NCI-H82 (cell line): ENCODE measurements at regions not wholly inside any gene's neighbourhood (a gene's known extent, or its start where the extent isn't known, plus 50 kb on each side); places are given as distances from the start of the nearest gene placed in this dataset.
A peak's percentile ranks its signal among the peaks of the same experiment; 100 is the strongest.

ENCODE experiments used
- DNase-seq: peaks from one replicate; lab custom pipeline; 2025; lab: John Stamatoyannopoulos, UW

DNA sequence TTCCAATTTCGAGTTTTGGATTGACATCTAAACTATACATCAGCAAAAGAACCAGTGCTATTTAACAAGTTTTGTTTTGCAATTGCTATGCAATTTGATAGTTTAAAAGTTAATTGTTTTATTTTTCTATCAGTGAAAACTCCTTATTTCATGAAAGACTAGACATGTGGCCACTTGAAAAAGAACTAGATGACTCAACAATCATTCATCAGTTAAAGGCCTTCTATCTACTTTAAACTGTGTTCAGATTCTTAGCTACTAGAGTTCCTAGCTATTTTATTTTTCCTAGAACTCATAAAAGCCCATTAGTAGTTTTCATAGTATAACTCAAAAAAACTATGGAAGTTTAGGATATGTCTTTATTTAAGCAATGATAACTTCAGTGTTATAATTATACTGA, 104.6 kb upstream of the LSM8 start:
- no peak for DNase-seq

DNA sequence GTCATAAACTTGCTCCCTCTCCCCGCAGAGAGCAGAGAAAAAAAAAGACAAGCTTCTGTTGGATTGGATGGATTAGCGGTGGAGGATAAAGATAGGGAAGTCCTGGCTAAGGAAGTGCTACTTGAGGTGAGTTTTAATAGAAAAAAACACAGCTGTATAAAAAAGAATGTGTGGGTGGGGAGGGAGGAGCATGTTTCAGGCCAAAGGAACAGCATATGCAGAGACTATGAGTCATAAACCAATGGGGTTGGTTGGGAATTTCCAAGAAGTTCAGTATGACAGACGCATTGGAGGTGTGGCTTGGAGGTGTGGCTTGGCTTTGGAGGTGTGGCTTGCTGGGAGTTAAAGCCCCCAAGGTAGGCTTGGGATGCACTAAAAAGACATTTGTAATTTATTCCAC, 103.0 kb upstream of the LSM8 start:
- no peak for DNase-seq

DNA sequence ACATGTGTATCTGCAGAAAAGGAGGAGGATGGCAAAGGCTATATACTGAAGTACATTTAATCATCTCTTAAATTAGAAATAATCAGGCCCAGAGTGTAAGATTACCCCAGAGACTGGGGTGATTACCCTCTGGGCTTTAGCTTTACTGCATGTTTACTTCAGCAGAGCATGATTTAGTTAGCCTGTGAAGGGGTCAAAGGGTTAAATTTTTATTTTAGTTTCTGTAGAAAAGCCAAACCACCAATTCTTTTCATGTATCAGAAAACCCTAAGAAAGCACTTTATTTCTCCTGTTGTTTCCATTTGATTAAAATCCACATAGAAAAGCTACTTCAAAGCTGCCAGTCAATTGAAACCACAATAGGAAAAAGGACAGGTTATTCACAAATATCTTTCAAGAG, 101.5 kb upstream of the LSM8 start:
- no peak for DNase-seq

DNA sequence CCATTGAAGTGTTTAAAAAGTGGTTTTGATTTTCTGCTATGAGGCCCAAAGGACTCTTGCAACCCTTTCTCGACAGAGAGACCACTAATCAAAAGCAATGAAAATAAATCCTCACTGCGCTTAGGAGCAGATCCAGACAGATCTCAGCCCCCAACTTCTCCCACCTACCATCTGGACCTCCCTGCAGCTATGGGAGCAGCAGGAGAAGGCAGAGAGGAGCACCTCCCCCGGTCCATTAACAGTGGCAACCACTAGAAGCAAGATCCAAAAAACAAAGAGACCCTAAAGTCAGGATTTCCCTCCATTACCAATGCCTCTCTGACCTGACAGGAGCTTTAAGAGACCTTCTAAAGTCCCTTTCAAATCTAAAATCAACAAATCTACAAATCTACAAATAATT, 99.0 kb upstream of the LSM8 start:
- peak; percentile 51 for DNase-seq

DNA sequence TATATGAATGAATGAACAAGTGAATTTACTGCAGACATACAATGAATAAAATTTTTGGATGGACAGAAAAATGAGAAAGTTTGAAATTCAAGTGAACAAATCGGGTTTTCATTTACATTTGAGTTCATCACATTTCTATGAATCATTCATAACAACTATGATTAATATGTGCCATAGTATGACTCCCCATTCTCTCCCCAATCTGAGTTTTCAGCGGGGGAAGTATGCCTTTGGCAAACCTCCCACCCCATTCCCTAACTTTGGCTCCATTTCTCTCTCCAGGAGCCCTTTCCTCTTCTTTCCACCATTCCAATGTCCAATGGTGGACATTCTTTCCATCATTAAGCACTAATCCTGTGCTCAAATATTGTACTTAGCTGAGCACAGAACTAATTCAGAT, 96.8 kb upstream of the LSM8 start:
- no peak for DNase-seq

DNA sequence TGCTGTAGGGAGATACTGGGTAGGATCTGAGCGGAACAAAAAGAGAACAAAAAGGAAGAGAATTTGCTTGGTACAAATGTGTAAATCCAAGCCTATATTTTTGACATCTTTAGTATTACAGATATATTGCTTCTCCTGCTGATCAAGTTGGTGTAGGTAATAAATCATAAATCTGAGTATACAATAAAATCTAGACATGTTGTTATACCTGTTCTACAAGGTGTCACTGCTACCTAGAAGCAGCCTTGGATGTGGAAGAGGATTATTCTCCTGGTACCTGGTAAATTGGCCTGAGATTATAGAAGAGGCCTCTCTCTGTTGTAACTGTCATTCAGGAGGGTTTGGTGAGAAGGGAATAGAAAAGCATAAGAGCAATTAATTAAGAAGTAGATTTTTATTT, 89.9 kb upstream of the LSM8 start:
- DNase-seq = no peak

DNA sequence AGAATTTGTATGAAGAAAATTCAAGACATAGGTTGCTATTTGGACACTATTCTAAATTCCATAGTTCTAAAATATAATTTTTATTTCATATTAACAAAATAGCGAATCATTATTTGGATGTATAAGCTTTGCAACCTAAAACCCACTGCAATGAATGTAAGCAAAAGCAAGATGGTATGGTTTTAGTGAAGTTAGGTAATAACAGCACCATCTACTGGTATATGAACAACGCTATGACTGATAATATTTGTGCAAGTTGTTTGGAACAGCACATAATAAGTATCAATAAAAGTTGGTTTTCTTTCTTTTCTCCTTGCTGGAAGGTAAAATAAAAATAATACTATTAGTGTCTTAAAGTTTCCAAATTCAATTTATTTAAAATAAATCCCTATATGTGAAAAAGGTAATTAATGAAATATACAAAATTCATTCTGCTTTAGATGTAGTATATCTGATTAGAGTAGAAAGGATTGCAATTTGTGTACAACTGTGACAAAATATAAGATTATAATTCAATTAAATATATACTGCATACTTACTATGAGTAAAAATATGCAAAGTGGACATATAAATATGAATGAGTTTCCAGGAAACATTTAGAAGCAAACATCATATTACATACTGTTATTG, 79.0 kb upstream of the LSM8 start:
- DNase-seq = peak; percentile 7

DNA sequence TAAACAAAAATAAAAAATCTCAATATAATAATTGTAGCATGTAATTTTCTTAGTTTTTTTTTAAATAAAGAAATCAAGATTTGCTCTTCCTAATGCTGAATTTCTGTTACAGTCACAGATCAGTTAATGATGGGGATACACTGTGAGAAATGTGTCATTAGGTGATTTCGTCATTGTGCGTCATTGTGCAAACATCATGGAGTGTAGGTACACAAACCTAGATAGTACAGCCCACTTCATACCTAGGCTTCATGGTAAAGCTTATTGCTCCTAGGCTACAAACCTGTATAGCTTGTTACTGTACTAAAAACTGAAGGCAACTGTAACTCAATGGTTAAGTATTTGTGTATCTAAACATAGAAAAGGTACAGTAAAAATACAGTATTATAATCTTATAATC, 74.4 kb upstream of the LSM8 start:
- no peak for DNase-seq

DNA sequence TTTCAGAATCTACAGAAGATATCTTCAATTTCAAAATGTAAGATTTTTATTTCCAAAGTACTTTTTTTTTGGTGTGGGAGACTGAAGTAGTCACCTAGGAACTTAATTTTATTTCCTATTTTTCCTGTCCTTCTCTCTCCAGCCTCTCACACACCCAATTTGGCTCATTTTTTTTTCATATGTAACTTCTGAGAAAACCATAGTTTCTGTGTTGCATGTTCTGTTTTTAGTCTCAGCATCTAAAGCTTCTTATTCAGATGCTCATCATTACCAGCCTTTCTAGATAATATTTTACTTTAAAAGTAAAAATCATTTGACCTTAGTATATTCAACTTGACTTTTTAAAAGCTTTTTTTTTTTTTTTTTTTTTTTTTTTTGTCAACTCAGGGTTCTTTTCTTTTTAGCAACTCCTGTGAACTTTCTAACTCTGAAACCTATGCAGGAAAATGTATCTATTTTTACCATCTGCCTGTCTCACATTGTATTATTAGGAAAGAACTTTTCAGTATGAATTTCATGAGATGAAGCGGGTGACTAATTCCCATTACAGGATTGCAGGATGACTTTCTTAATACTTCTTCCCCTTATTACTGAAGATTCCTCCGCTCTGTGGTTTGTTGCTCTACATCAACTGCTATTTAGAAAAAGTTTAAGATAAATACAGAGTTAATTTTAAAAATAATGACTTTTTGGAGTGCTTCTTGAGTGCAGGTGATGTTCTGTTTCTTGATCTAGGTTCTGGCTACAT, 73.6 kb upstream of the LSM8 start:
- DNase-seq = no peak

DNA sequence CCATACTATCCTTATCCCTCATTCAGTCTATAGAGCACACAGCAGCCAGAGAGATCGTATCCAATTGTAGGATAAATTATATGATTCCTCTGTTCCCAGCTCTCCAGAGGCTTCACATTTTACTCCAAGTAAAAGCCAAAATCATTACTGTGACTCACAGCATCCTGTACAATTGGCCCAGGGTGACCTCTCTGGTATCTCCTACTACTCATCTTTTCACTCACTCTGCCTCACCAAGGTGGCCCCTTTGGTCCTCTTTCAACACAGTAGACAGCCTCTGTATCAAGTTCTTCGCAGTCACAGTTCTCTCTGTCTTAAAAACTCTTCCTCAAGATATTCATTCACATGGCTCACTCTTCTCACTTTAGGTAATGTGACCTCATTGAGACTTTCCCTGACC, 72.6 kb upstream of the LSM8 start:
- DNase-seq = no peak

DNA sequence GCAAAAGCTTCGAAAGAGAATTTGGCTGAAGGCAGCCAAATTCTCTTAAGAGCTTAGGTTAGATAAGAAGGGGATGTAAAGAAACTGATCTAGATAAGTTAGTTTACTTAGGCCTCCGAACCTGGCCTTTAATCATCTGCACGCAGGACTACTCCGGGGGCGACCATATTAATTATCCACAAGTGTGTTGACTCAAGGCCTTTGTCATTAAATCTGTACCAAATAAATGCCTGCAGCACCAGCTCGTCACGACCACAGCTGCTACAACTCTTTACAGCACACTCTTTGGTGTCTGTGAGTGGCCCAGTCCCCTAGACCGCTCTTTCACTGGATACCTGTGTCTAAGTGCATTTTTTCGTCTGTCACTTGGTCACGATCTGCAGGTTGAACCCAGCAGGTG, 69.8 kb upstream of the LSM8 start:
- DNase-seq = no peak

DNA sequence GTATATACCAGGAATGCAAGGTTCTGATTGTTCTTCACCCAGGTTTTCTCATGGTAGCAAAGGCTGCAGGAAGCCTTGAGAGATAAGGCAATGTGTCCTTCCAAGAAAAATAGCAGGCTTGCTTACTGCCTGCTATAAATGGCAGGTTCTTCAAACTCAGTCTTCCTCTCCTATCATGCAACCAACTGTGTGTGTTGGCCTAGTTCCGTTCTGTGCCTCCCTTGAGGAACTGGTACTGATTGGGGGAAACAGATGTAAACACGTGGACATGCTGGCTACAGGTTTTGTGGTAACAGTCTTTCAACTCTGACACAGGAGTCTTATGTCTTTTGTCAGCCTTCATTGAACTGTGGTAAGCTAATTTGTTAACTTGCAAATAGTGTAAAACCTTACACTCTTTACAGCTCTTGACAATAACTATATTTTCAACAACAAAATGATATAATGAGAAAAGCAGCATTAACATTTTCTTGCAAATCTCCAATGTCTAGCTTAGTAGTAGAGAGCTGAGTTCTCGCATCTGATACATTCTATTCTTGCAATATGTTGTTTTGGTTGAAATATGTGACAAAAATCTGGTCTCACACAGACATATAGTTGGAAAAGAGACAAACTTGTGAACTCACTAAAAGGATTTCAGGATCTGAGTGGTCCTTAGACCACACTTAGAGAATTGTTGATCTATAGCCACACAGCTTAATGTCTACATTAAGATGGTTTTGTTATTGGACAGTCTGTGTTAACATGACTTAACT, 54.7 kb upstream of the LSM8 start:
- no peak for DNase-seq

DNA sequence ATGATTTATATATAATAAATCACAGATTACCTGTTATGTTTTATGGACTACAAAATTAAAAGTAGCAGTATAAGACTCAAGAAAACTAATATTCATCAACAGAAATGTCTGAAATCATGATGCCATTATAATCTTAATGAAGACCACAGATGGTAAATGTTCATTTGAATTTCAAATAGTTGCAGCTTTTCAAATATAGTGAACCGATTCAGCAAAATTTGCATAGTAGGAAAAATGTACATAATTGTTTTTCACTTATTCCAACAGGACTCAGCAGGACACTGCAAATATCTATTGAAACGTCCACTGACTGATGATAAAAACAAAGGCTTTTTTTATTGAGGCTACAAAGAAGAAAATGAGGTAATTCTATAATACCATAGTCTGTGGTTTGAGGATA, 51.2 kb upstream of the LSM8 start:
- no peak for DNase-seq
